Stimulated activated naive CD8-positive, alpha-beta T cell treated with anti-CD3 and anti-CD28 coated beads, Interleukin-15, Interleukin-2, amounts not matched to agents 100 U/mL and 50 U/mL, for 24 hours (primary cell): ENCODE measurements at regions not wholly inside any gene's neighbourhood (a gene's known extent, or its start where the extent isn't known, plus 50 kb on each side); places are given as distances from the start of the nearest gene placed in this dataset.
"Not testable (repeated sequence)": the region's sequence is repeated elsewhere in the genome, so short reads cannot be mapped to it uniquely, and the experiment has no call there.

Experiments used
- ATAC-seq: fragments of 150-1000 bp; cut with Tn5 transposase; one replicate; pipeline ENCODE4 v1.10.0; 2021
- DNase-seq: peaks from one replicate; pipeline ENCODE4 v3.0.0; 2021

GRCh38 chr1:168420177-168420576 is 123.6 kb downstream of the XCL2 start:
- DNase-seq: no peak
- no peak for ATAC-seq

- DNase-seq (no peak), ATAC-seq (no peak)
Observed at GRCh38 chr1:168419736-168420135, 124.1 kb downstream of the XCL2 start.

- no peak for ATAC-seq
- DNase-seq: no peak
Observed at GRCh38 chr1:168416220-168416619, 127.6 kb downstream of the XCL2 start.

GRCh38 chr1:168414914-168415313 is 128.9 kb downstream of the XCL2 start:
- DNase-seq (no peak), ATAC-seq (no peak)

GRCh38 chr1:168410464-168410863 is 129.8 kb downstream of the TBX19 start:
- ATAC-seq (no peak), DNase-seq (no peak)

- peak; percentile 59 for DNase-seq
- ATAC-seq: peak; percentile 94
Observed at GRCh38 chr1:168408884-168409283, 128.2 kb downstream of the TBX19 start.

- no peak for ATAC-seq
- no peak for DNase-seq
Observed at GRCh38 chr1:168408539-168408865, 127.8 kb downstream of the TBX19 start.

- ATAC-seq: no peak
- no peak for DNase-seq
Observed at GRCh38 chr1:168407832-168408538, 127.3 kb downstream of the TBX19 start.

GRCh38 chr1:168405906-168406549 is 125.4 kb downstream of the TBX19 start:
- DNase-seq: no peak
- ATAC-seq: no peak

- no peak for ATAC-seq
Observed at GRCh38 chr1:168403140-168403539, 122.5 kb downstream of the TBX19 start.

GRCh38 chr1:168402466-168402865 is 121.8 kb downstream of the TBX19 start:
- not testable (repeated sequence) for DNase-seq, ATAC-seq

More at GRCh38 chr1:168403140-168403539, 122.5 kb downstream of the TBX19 start:
- no peak for DNase-seq

GRCh38 chr1:168401341-168401740 is 120.7 kb downstream of the TBX19 start:
- DNase-seq (no peak), ATAC-seq (no peak)

- peak; percentile 24 for ATAC-seq
- no peak for DNase-seq
Observed at GRCh38 chr1:168400139-168400538, 119.5 kb downstream of the TBX19 start.

- ATAC-seq: no peak
- no peak for DNase-seq
Observed at GRCh38 chr1:168397806-168398205, 117.1 kb downstream of the TBX19 start.

GRCh38 chr1:168396940-168397684 is 116.4 kb downstream of the TBX19 start:
- no peak for ATAC-seq
- no peak for DNase-seq

- DNase-seq (no peak), ATAC-seq (no peak)
Observed at GRCh38 chr1:168396508-168396907, 115.8 kb downstream of the TBX19 start.

GRCh38 chr1:168394858-168395257 is 114.2 kb downstream of the TBX19 start:
- ATAC-seq (no peak), DNase-seq (no peak)

GRCh38 chr1:168392958-168393549 is 112.4 kb downstream of the TBX19 start:
- DNase-seq (no peak), ATAC-seq (no peak)

GRCh38 chr1:168391851-168392681 is 111.4 kb downstream of the TBX19 start:
- DNase-seq (no peak), ATAC-seq (no peak)

GRCh38 chr1:168390271-168390670 is 109.6 kb downstream of the TBX19 start:
- no peak for ATAC-seq
- no peak for DNase-seq

GRCh38 chr1:168387781-168388760 is 107.4 kb downstream of the TBX19 start:
- DNase-seq (no peak), ATAC-seq (no peak)
